HG03457 (cell line): ENCODE measurements at regions not wholly inside any gene's neighbourhood (a gene's known extent, or its start where the extent isn't known, plus 50 kb on each side); places are given as distances from the start of the nearest gene placed in this dataset.

ENCODE experiments used
- ATAC-seq: cut with Tn5 transposase; IDR thresholded peaks from one replicate; pipeline ENCODE4 v1.9.1; 2021; ENCODE audit warnings: moderate number of reproducible peaks; ENCODE audit not compliant: unreplicated experiment

- ATAC-seq = peak; percentile 56
Observed at GRCh38 chr6:8731874-8732273, 296.5 kb upstream of the SLC35B3 start.

- ATAC-seq = no peak
Observed at GRCh38 chr6:8710668-8711431, 275.5 kb upstream of the SLC35B3 start.

DNA sequence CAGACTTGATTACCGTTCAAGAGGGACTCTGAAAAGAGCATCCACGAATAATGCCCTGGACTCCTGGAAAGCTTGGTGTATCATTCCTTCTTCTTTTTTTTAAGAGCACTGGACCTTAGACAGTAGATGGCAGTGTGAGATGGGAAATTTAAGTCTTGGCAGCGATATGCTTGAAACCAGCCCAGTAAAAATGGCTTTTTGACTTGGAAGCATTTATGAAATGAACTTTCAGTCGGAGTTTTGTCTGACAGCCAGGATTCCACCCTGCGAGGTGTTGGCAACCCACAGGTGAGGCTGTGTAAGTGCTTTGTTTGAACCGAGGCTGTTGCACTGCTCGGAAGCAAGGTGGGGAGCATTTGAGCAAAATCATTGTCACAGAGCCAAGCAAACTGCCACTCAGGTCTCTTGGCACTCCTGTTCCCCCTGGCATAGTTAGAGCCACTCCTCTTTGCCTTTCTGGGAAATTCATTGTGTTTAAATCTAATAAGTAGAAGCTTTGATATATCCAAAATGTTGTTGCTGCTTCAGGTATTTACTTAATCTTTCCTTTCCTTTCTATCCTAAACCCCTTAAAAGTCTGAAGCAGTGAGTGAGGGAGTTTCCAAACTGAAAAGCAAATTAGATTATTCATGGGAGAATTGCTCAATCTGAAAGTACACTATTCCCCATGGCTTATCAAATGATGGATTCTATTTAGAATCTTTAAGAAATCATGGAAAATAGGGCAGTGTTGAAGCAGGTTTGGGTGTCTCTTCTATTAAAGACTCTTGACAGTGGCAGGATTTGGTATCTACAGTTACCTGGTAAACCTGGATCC lies 272.8 kb upstream of the SLC35B3 start:
- no peak for ATAC-seq

GRCh38 chr6:8707369-8707768 lies 272.0 kb upstream of the SLC35B3 start:
- ATAC-seq = no peak

GRCh38 chr6:8705435-8706020 lies 270.2 kb upstream of the SLC35B3 start:
- no peak for ATAC-seq

DNA sequence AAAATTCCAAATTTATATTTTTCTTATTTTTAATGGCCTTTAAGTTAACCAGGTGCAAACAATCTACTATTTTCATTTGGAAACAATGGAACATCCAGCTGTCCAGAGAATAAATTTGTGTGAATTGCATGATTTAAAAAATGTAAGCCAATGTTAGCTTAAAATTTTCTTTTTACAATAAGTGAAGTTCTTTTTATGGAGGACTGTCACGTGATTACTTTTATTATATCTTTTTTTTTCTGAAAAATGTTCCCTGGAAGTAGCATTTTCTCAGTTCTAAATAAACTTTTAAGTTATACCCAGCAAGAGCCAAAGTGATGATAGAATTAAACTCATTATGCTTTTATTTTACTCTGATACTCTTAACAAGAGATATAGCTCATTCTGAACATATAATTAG lies 267.7 kb upstream of the SLC35B3 start:
- ATAC-seq = no peak

GRCh38 chr6:8688821-8689220 lies 253.5 kb upstream of the SLC35B3 start:
- no peak for ATAC-seq

GRCh38 chr6:8686077-8686476 lies 250.7 kb upstream of the SLC35B3 start:
- no peak for ATAC-seq

DNA sequence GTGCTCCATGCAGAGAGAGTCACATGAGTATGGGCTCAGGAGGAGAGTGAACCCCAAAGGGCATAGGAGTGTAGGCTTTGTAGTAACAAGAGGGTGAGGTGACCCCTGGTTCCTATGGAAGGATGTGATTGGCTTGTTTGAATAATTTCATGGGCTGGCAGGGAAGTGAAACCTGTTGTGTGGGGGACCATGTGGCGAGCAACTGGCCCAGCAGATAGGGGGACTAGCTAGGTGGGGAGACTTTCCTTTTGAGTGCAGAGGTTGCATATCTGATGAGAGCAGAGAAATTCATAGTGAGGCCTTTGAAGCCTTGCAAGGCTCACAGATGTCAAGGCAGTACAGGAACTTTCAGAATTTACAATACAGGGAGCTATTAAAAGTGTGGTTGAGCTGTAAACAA lies 247.9 kb upstream of the SLC35B3 start:
- ATAC-seq = no peak

DNA sequence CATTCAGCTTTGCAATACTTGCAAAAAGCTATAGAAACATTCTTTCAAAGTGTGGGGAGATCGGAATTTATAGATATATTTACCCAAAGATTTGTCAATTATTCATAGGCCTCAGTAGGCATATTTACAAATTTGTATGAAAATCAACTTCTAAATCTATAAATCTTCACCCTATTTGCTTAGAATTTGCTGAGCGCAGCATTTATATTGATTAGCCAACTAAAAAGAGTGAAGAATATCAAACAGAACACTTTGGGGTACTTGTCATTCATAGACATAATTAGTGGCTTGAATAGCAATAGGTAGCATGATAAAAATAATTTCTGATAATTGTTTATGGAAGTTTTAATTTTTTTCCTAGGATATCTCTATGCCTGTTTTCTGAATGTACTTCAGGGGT lies 244.5 kb upstream of the SLC35B3 start:
- ATAC-seq = no peak

GRCh38 chr6:8678466-8678865 lies 243.1 kb upstream of the SLC35B3 start:
- ATAC-seq = no peak

DNA sequence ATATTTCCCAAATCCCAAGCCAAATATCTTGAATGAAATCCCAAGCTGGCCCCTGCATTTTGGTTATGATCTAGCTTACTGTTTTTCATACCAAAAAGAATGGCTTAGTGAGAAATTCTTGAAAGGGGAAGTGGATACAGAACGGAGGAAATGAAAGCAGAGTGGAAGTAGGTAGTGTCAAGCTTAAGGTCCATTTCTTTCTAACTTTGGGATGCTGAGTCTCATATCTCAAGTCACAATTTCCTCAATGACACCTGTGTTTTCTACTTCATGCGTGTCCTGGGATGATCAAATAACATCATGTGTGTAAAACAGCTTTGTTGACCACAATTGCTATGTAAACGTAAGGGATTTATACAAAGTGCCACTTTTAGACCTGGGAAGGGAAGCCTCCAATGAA lies 238.8 kb upstream of the SLC35B3 start:
- no peak for ATAC-seq

GRCh38 chr6:8672882-8673281 lies 237.5 kb upstream of the SLC35B3 start:
- ATAC-seq = no peak

DNA sequence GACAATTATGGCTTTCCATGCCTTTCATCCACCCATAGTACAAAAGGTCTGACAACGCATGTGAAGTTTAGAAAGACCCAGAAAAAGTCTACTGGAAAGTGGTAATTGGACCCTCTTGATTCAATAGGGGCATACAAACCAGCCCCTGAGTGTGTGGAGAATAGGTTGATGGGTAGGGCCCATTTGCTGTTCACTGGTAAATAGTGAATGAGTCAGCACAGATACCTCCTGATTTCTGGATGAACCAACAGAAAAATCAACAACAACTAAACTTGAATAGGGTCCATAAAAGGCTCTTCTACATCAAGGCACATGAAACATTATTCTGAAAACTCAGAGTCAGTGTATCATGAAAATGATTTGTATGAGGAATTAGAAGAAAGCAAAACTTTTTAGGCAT lies 235.4 kb upstream of the SLC35B3 start:
- no peak for ATAC-seq

DNA sequence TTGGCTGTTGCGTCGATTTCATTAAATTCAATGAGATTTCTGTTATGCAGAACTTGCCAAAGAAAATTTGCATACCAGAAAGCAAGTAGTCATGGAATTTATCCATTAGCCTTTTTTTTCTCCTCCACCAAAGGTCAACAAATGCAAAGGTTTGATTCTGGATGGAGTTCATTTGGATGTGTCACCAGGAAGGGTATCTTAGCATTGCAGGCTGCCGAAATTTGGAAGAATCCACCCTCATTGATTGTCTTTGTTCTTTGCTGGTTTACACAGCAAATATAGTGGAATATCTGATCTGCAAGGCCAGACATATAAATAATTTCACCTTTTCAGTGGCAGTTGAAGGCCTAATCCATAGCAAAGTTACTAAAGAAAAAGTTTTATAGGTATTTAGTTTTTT lies 229.4 kb upstream of the SLC35B3 start:
- ATAC-seq = no peak

GRCh38 chr6:8664070-8664469 lies 228.7 kb upstream of the SLC35B3 start:
- no peak for ATAC-seq

GRCh38 chr6:8659404-8660189 lies 224.3 kb upstream of the SLC35B3 start:
- no peak for ATAC-seq

DNA sequence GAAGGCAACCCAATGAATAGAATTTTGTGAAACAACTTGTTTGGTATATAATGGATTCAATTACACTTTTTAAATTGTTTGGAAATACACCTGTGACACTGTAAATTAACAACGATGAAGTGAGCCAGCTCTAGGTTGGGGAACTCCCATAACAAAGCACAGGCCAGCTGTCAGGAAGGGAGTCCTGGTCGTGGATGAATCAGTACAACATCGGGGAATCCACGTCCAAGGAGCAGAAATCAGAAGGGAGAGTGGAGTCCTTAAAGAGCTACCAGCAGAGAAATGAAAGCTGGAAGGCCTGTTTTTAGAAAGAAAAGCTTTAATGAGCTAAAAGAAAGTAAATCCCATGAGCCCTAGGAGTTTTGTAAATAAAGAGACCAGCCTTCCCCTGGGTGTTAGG lies 223.1 kb upstream of the SLC35B3 start:
- ATAC-seq = no peak

GRCh38 chr6:8657522-8657921 lies 222.2 kb upstream of the SLC35B3 start:
- ATAC-seq = no peak

DNA sequence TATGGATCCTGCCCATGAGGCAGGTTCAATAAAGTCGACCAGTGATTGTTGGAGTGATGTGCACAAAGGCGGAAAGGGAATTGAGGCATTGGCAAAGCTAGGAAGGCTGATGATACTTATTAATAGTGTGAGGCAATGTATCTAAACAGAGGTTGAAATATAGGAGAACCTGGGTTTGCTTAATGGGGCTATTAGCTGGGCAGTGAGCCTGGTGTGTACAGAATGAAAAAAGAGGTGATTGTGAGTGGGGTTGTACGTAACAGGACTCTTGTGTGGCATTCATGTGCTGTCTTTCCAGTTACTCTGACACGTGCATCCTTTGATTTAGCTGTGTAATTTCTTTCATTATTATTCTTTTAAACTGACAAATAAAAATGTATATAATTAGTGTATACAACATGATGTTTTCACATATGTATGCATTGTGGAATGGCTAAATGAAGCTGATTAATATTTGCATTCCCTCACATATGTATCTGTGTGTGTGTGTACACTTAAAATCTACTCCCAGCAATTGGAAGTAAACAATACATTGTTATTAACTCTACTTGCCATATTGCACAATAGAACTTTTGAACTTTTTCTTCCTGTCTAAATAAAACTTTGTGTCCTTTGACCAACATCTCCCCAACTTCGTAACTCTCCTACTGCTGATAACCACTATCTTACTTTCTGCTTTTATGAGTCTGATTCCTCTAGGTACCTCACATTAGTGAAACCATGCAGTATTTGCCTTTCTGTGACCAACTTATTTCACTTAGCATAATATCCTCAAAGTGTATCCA lies 220.5 kb upstream of the SLC35B3 start:
- ATAC-seq = no peak
